ENCODE measurements at regions not wholly inside any gene's neighbourhood (a gene's known extent, or its start where the extent isn't known, plus 50 kb on each side); places are given as distances from the start of the nearest gene placed in this dataset.
"Not testable (repeated sequence)": the region's sequence is repeated elsewhere in the genome, so short reads cannot be mapped to it uniquely, and the experiment has no call there.

- no peak for DNase-seq (ENCODE audit: low spot score)
Measured at GRCh38 chr5:167822241-167822640, 469.2 kb upstream of the WWC1 start.

- no peak for DNase-seq (ENCODE audit: low spot score)
Measured at GRCh38 chr5:167823405-167823804, 468.0 kb upstream of the WWC1 start.

- no peak for DNase-seq (ENCODE audit: low spot score)
Measured at GRCh38 chr5:167827766-167828165, 463.7 kb upstream of the WWC1 start.

GRCh38 chr5:167831754-167832504, 459.5 kb upstream of the WWC1 start:
- DNase-seq (ENCODE audit: low spot score): no peak

GRCh38 chr5:167832609-167833008, 458.8 kb upstream of the WWC1 start:
- DNase-seq (ENCODE audit: low spot score): no peak

- DNase-seq (ENCODE audit: low spot score): no peak
Measured at GRCh38 chr5:167833456-167833855, 458.0 kb upstream of the WWC1 start.

- no peak for DNase-seq (ENCODE audit: low spot score)
Measured at GRCh38 chr5:167835146-167835545, 456.3 kb upstream of the WWC1 start.

- no peak for DNase-seq (ENCODE audit: low spot score)
Measured at GRCh38 chr5:167837127-167837526, 454.3 kb upstream of the WWC1 start.

GRCh38 chr5:167839065-167839464, 452.4 kb upstream of the WWC1 start:
- DNase-seq (ENCODE audit: low spot score): no peak

GRCh38 chr5:167840527-167841130, 450.8 kb upstream of the WWC1 start:
- DNase-seq (ENCODE audit: low spot score): no peak

- no peak for DNase-seq (ENCODE audit: low spot score)
Measured at GRCh38 chr5:167843881-167844572, 447.4 kb upstream of the WWC1 start.

GRCh38 chr5:167845952-167846351, 445.5 kb upstream of the WWC1 start:
- no peak for DNase-seq (ENCODE audit: low spot score)

- DNase-seq (ENCODE audit: low spot score): no peak
Measured at GRCh38 chr5:167849874-167850273, 441.6 kb upstream of the WWC1 start.

GRCh38 chr5:167850911-167851310, 440.5 kb upstream of the WWC1 start:
- no peak for DNase-seq (ENCODE audit: low spot score)

GRCh38 chr5:167851416-167851815, 440.0 kb upstream of the WWC1 start:
- no peak for DNase-seq (ENCODE audit: low spot score)

GRCh38 chr5:167852515-167852914, 438.9 kb upstream of the WWC1 start:
- DNase-seq (ENCODE audit: low spot score): no peak

- DNase-seq (ENCODE audit: low spot score): no peak
Measured at GRCh38 chr5:167853421-167853820, 438.0 kb upstream of the WWC1 start.

- no peak for DNase-seq (ENCODE audit: low spot score)
Measured at GRCh38 chr5:167855818-167856217, 435.6 kb upstream of the WWC1 start.

GRCh38 chr5:167857321-167857720, 434.1 kb upstream of the WWC1 start:
- no peak for DNase-seq (ENCODE audit: low spot score)

GRCh38 chr5:167858186-167858855, 433.1 kb upstream of the WWC1 start:
- DNase-seq (ENCODE audit: low spot score): not testable (repeated sequence)

- no peak for DNase-seq (ENCODE audit: low spot score)
Measured at GRCh38 chr5:167861129-167861927, 430.1 kb upstream of the WWC1 start.

GRCh38 chr5:167861928-167862426, 429.5 kb upstream of the WWC1 start:
- no peak for DNase-seq (ENCODE audit: low spot score)

Data from RKO (cell line).